DMS153 treated with DMSO at 0.1 percent for 48 hours (cell line): ENCODE measurements at regions not wholly inside any gene's neighbourhood (a gene's known extent, or its start where the extent isn't known, plus 50 kb on each side); places are given as distances from the start of the nearest gene placed in this dataset.
"Not testable (repeated sequence)": the region's sequence is repeated elsewhere in the genome, so short reads cannot be mapped to it uniquely, and the experiment has no call there.

ENCODE experiments used
- DNase-seq: peaks from one replicate; lab custom pipeline; 2025; ENCODE audit not compliant: unreplicated experiment; lab: John Stamatoyannopoulos, UW

DNA sequence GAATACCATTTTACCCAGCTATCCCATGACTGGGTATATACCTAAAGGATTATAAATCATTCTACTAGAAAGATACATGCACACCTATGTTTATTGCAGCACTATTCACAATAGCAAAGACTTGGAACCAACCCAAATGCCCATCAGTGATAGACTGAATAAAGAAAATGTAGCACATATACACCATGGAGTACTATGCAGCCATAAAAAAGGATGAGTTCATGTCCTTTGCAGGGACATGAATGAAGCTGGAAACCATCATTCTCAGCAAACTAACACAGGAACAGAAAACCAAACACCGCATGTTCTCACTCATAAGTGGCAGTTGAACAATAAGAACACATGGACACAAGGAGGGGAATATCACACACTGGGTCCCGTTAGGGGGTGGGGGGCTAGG is 191.9 kb upstream of the POU5F2 start:
- not testable (repeated sequence) for DNase-seq

GRCh38 chr5:93930098-93930497 is 188.7 kb upstream of the POU5F2 start:
- DNase-seq: no peak

DNA sequence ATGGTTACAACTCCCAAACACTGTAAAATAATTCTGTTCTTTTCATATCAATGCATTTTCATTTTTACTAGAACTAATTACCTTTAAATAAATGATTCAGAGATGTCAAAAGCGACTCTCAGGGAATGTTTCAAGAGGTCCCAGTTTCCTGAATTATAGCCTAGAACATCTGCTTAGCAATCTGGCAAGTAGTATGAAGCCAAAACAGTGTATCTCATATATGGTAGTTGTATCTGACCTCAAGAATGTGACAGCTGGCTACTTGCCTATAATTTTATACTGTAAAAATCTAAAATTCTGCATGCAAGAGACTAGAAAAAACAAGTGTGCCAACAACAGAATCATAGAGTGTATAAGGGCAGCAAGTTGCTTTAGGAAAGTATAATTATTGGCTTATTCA is 187.7 kb upstream of the POU5F2 start:
- no peak for DNase-seq

GRCh38 chr5:93926831-93927620 is 185.6 kb upstream of the POU5F2 start:
- no peak for DNase-seq

DNA sequence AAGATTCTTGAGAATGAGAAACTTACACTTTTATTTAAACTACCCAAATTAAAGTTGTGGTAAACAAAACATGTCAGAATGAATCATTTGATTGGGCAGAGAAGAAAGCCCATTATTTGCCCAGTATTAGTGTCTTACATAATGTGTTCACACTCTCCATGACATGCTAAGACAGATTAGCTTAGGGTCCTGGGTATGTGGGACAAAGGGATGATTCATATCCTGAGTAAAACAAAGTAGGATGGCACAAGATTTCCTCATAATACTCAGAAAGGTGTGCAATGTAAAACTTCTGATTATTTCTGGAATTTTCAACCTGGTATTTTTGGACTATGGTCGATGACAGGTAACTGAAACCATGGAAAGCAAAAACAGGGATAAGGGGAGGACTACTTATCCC is 183.9 kb upstream of the POU5F2 start:
- no peak for DNase-seq

- DNase-seq: no peak
Observed at GRCh38 chr5:93924628-93925027, 183.2 kb upstream of the POU5F2 start.

DNA sequence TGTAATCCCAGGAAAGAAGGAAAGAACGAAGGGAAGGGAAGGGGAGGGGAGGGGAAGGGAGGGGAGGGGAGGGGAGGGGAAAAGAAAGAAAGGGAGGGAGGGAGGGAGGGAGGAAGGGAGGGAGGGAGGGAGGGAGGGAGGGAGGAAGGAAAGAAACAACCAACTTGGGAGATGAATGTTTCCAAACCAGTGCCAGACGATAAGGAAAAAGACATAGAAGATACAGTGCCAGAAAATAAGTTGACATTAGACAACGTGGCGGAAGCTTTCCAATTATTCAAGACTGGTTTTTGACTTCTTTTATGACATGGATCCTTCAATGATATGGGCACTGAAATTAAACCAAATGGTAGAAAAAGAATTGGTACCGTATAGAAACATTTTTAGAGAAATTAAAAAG is 181.2 kb upstream of the POU5F2 start:
- DNase-seq: no peak

DNA sequence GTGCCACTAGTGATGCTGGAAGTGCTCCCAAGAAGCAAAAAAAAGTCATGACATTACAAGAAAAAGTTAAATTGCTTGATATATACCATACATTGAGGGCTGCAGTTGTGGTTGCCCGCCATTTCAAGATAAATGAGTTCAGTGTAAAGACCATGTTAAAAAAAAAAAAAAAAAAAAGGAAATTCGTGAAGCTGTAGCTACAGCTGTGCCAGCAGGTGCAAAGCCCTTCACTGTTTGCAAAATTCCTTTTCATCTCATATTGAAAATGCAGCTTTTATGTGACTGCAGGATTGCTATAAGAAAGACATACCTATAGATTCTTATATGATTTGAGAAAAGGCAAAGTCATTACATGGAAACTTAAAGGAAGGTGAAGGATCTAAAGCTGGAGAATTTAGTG is 179.6 kb upstream of the POU5F2 start:
- no peak for DNase-seq

DNA sequence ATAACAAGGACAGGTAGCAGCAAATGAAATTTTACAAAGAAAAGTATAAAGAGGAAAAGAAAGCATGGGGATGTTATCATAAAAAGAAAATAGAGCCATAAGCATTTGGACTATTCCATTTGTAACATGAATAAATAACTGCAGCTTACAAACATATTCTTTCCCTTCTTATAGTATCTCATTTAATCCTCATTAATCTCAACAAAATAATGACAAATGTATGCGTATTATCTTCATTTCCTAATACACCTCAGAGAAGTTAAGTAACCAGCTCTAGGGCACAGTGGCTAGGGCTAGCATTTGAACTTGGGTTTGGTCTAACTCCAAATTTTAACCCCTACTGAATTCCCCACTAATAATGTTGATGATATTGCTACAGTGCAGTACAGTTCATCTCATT is 175.5 kb upstream of the POU5F2 start:
- no peak for DNase-seq

DNA sequence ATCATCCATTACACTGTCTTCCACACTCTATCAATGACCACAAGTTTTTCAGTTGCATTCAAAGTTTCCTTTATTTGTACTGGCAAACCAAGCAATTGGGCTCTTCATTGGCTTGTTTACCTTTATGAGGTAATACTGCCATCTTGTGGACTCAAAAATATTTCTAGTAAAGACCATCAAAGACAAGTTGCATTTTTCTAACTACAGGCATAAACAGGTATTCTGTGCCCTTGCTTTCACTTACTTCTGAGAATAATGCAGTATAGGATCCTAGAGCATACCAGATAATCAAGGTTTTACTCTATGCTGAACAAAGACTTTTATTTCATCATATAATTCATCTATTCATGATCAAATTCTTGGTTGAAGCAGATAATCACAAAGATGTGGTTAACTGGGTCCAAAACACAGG is 173.7 kb upstream of the POU5F2 start:
- peak; percentile 28 for DNase-seq

- DNase-seq: no peak
Observed at GRCh38 chr5:93911609-93912008, 170.2 kb upstream of the POU5F2 start.

GRCh38 chr5:93909356-93909755 is 168.0 kb upstream of the POU5F2 start:
- DNase-seq: no peak

- no peak for DNase-seq
Observed at GRCh38 chr5:93904917-93905316, 163.5 kb upstream of the POU5F2 start.

DNA sequence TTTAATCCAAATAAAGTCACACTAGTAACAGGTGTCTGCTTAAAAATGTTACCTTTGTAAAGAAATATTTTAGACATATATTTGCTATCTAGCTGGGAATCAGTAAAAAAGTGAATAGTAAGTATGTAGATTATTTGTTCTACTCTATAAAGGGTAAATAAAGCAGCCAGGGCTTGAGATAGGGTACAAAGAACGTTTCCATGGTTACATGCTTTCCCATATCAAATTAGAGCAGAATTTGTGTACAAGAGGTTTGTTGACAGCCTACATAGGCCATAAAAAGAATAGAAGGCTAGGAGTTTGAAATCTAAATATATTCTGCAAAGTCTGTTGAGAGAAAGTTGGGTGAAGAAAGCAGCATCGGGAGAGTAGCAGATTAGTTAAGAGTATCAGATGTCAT is 160.9 kb upstream of the POU5F2 start:
- no peak for DNase-seq

DNA sequence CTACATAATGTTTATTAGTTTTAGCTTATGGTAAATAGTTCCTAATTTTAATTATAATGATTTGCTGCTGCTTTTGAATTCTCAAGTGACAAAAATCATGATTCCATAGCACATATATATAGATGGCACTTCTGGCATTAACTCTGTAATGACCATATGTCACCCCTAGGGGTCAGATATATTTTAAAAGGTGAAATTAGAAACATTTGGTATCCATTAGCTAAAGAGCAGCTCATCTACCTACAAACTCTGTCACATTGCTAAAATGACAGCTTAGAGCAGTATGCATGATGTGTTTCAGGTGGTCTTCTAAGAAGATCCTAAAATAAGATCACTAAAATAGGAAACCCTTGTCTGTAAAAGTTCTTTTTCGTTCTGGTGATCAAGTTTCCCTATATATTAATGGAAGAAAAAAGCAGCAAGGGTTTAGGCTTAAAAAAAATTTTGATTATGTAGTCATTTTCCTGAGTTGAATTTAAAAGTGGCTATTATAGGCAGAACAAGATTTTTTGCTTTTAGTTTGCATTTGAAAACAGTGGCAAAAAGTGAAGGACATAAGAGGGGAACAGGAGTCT is 157.7 kb upstream of the POU5F2 start:
- DNase-seq: no peak

- no peak for DNase-seq
Observed at GRCh38 chr5:93894601-93895354, 153.4 kb upstream of the POU5F2 start.

- DNase-seq: no peak
Observed at GRCh38 chr5:93893075-93893474, 151.7 kb upstream of the POU5F2 start.

DNA sequence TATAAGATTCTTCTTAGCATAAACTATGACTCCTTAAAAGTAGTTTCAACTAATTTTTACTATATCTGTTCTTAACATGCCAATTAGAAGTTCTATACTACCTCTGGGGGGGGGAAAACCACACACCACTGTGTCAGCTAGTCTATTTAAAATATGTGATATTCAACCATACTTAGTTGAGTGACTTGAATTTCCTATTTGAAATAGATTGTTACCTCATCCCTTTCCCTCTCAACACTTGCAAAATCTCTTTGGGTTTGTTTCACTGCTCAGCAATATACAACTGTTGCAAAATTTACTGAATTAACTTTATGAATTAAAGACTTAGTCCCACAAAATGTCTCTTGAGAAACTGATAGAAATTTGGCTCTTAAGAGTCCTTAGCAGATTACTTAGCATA is 151.1 kb upstream of the POU5F2 start:
- no peak for DNase-seq

DNA sequence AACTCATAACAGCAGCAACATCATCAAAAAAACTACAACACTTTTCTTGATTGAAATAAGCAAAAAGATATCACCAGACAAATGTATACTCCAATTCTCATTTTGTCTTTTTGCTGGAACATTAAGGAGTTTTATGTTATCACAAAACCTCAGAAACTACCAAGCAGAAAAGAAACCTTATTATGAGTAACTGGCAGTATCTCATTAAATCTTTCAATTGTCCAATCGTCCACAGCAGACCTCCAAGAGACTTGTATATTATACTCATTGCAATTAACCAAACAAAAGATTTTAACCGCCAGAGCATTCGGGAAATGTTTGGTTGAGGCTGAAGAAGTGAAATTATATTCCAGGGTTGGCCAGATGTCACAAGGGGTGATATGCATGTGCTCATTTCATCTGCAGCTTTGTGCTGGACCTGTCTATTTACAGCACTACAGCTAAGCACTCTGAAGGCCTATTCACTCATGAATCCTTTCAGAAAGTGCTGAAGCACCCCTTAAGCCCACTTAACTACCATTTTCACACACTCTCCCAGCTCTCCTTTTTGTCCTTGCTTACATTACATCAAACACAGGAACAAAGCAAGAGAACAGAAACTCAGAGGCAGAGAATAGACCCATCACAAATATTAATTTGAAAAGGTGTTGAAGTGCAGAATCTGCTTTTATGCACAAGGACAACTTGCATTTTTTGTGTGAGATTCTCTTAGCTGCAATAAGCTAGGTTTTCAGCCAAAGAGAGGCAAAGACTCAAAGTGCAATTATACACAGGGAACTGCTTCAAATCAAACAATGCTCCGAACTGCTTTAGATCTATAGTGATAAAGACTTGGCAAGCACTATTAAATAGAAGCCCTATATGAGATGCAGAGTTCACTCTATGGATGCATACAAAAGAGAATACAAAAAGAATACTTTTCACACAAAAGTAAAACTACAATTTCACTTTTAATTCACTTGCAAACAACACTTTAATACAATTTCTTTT is 150.4 kb upstream of the POU5F2 start:
- peak; percentile 20 for DNase-seq

GRCh38 chr5:93890657-93891056 is 149.3 kb upstream of the POU5F2 start:
- DNase-seq: peak; percentile 13

DNA sequence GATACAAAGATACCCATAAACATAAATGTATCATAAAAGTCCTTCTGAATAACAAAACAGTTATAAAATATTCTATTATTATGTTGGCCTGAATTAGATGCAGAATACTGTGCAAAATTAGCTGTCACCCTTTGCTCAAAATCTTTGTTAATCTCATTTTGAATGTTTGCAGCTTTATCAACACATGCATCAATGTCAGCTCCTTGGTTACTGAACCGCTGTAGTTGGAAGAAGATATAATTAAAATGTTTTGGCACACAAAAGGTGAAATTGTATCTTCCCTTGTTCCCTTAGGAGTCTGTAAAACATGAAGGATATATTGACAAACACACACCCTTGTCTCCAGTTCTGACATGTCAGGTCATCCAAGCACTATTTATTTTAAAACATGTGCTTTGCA is 146.3 kb upstream of the POU5F2 start:
- no peak for DNase-seq
